Type B pancreatic cell (in vitro differentiated cells): ENCODE measurements at regions not wholly inside any gene's neighbourhood (a gene's known extent, or its start where the extent isn't known, plus 50 kb on each side); places are given as distances from the start of the nearest gene placed in this dataset.
A peak's percentile ranks its signal among the peaks of the same experiment; 100 is the strongest.

Experiments
- DNase-seq: peaks from one replicate; pipeline ENCODE4 v3.0.0; 2021; ENCODE audit warnings: mixed read lengths; ENCODE audit not compliant: unreplicated experiment; ENCODE audit errors: extremely low spot score
- H3K27ac Mint-ChIP-seq: 2 replicates; pipeline ENCODE4 v1.8.0; 2021; ENCODE audit warnings: mild to moderate bottlenecking, mixed read lengths
- H3K27me3 Mint-ChIP-seq: 2 replicates; pipeline ENCODE4 v1.8.0; 2021; ENCODE audit warnings: mixed read lengths
- H3K36me3 Mint-ChIP-seq: 2 replicates; pipeline ENCODE4 v1.8.0; 2021; ENCODE audit warnings: mixed read lengths
- H3K4me1 Mint-ChIP-seq: one replicate; pipeline ENCODE4 v1.8.0; 2021; ENCODE audit warnings: mixed read lengths; ENCODE audit not compliant: unreplicated experiment
- H3K4me3 Mint-ChIP-seq: 2 replicates; pipeline ENCODE4 v1.8.0; 2021; ENCODE audit warnings: mild to moderate bottlenecking, mixed read lengths
- H3K9me3 Mint-ChIP-seq: 2 replicates; pipeline ENCODE4 v1.8.0; 2021; ENCODE audit warnings: mixed read lengths
- TF ChIP-seq, protein P1 (sequence below): fragments of 200-600 bp; sonication (generic); conservative IDR thresholded peaks from 2 replicates; pipeline ENCODE4 v1.5.0; 2021; ENCODE audit warnings: antibody characterized with exemption, mild to moderate bottlenecking

- Mint-ChIP-seq H3K4me3 (no peak overlapping the region), H3K27ac (no peak overlapping the region), H3K27me3 (no peaks in the 10 kb centered on the region), H3K9me3 (no peaks in the 10 kb centered on the region), H3K4me1 (peaks cover 54% of the 10 kb centered on the region), H3K36me3 (no peaks in the 10 kb centered on the region)
- DNase-seq = no peak
- TF ChIP-seq, protein P1, sequence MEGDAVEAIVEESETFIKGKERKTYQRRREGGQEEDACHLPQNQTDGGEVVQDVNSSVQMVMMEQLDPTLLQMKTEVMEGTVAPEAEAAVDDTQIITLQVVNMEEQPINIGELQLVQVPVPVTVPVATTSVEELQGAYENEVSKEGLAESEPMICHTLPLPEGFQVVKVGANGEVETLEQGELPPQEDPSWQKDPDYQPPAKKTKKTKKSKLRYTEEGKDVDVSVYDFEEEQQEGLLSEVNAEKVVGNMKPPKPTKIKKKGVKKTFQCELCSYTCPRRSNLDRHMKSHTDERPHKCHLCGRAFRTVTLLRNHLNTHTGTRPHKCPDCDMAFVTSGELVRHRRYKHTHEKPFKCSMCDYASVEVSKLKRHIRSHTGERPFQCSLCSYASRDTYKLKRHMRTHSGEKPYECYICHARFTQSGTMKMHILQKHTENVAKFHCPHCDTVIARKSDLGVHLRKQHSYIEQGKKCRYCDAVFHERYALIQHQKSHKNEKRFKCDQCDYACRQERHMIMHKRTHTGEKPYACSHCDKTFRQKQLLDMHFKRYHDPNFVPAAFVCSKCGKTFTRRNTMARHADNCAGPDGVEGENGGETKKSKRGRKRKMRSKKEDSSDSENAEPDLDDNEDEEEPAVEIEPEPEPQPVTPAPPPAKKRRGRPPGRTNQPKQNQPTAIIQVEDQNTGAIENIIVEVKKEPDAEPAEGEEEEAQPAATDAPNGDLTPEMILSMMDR = no peak
Measured at GRCh38 chr18:46407486-46408166, 249.4 kb downstream of the LOXHD1 start.

- H3K27ac Mint-ChIP-seq = no peak overlapping the region
- H3K36me3 Mint-ChIP-seq = no peaks in the 10 kb centered on the region
- no peaks in the 10 kb centered on the region for H3K9me3 Mint-ChIP-seq
- no peak overlapping the region for H3K4me3 Mint-ChIP-seq
- DNase-seq = no peak
- H3K4me1 Mint-ChIP-seq = peaks cover 57% of the 10 kb centered on the region
- TF ChIP-seq, protein P1 = peak; percentile 40
- no peaks in the 10 kb centered on the region for H3K27me3 Mint-ChIP-seq
Measured at GRCh38 chr18:46408334-46408987, 248.6 kb downstream of the LOXHD1 start.

DNA sequence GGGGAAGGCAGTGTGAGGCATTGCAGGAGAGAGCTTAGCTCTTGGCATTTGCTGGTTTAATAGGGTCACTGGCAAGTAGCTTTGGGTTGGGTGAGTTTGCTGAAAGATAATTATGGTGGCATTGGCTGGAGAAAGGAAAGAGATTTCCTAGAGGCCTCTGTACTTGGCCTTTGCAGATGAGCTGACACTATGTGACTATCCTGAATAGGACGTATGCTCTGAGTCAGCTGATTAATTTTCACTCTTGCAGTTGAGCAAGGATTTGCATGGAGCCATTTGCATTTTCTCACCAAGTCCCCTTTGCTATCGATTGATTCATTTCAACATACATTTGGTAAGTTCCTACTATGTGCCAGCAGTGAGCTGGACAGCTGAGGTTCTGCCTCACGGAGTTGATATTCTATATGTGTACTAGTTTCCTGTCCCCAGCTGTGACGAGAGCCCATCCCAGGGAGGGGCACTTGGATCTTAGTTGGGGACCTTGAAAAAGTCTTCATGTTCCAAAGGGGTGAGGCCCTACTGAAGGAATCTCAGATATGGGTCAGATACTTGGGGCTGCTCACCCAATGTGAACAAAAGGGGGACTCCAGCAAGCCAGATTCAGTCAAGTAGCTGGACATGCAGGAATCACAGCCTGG, 245.7 kb downstream of the LOXHD1 start:
- Mint-ChIP-seq H3K9me3 (no peaks in the 10 kb centered on the region), H3K36me3 (peaks cover 5% of the 10 kb centered on the region), H3K4me1 (peaks cover 81% of the 10 kb centered on the region), H3K27ac (no peak overlapping the region), H3K27me3 (no peaks in the 10 kb centered on the region), H3K4me3 (no peak overlapping the region)
- TF ChIP-seq, protein P1 = no peak
- no peak for DNase-seq

DNA sequence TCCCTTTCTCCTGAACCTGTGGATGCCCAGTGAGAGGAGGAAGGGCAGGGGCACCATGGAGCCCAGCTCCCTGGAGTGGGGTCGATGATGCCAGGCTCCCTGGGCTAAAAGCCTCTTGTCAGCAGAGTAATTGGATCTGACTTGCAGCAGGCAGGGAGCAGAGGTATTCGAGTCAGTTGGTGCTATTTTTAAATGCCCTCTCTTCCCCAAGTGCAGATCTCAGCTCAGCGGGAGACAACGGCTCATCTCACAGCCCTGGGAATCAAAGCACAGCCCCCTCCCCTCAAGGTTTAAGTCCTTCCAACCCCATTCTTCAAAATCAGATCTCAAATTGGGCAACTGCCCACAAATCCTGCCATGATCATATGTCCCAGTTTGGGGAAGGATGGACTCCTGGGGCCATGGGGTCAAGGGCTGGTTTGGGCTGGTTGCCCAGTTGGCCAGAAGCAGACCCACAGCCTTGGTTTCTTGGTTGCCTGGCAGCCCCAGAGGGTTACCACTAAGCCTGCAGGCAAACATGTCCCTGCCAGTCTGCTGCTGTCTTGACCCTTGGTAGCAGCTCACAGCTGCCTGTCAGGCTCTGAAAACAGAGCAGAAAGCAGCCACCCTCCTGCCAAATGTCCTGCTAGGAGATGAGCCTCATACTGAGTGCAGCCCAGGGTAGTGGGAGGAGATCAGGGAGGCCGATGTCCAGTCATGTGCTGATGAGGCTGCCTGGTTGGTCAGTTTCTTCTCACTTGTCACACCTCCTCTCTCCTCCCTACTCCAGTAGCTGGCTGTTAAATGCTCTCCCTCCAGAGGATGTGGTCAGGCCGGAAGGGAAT, 244.9 kb downstream of the LOXHD1 start:
- peaks cover 5% of the 10 kb centered on the region for H3K36me3 Mint-ChIP-seq
- no peaks in the 10 kb centered on the region for H3K27me3 Mint-ChIP-seq
- no peak overlapping the region for H3K27ac Mint-ChIP-seq
- TF ChIP-seq, protein P1 = no peak
- no peaks in the 10 kb centered on the region for H3K9me3 Mint-ChIP-seq
- no peak overlapping the region for H3K4me3 Mint-ChIP-seq
- DNase-seq = no peak
- peaks cover 79% of the 10 kb centered on the region for H3K4me1 Mint-ChIP-seq

DNA sequence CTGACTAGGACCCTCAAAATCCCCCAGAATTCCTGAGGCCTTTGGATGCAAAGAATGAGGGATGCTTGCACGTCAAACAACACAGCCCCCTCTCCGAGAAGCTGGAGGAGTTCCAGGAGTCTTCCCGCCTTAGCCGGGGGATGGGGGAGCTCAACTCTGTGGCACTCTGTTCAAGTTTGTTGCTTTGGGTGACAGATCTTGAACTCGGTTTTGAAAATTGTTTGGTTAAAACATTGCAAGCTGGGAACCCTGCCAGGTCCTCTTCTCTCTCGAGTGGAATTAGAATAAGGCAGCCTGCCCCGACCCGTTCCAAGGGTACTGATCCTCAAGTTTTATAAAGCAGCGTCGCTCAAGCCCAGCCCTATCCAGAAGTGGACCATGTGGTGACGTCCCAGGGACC, 244.1 kb downstream of the LOXHD1 start:
- Mint-ChIP-seq H3K27me3 (no peaks in the 10 kb centered on the region), H3K4me1 (peaks cover 71% of the 10 kb centered on the region), H3K27ac (no peak overlapping the region), H3K4me3 (no peak overlapping the region), H3K36me3 (peaks cover 5% of the 10 kb centered on the region), H3K9me3 (no peaks in the 10 kb centered on the region)
- DNase-seq = no peak
- TF ChIP-seq, protein P1 = no peak
